Stomach (tissue), 4 donors: ENCODE measurements at regions not wholly inside any gene's neighbourhood (a gene's known extent, or its start where the extent isn't known, plus 50 kb on each side); places are given as distances from the start of the nearest gene placed in this dataset.

Experiments used
- CTCF ChIP-seq, 7 experiments: fragments of 450-650 bp in 4 of 7; fragments of 200-600 bp in 3 of 7; sonication (generic) in 3 of 7; IDR thresholded peaks; one replicate each; pipeline ENCODE4 v1.5.1; 2016 to 2019; ENCODE audit warnings: antibody characterized with exemption in 7 of 7, control low read depth in 2 of 7, mild to moderate bottlenecking in 1 of 7
- POLR2A ChIP-seq, 4 donors: fragments of 450-650 bp; IDR thresholded peaks; one replicate each; pipeline ENCODE4 v1.6.1; 2016; ENCODE audit warnings: antibody characterized with exemption in 4 of 4, control low read depth in 2 of 4, mild to moderate bottlenecking in 1 of 4, moderate library complexity in 1 of 4
- POLR2AphosphoS5 ChIP-seq, 3 donors: sonication (generic); formaldehyde crosslinking; IDR thresholded peaks; one replicate each; pipeline ENCODE4 v1.6.1; 2016; ENCODE audit warnings: antibody characterized with exemption in 3 of 3

GRCh38 chr9:86649913-86650312 lies 295.7 kb upstream of the TUT7 start:
- TF ChIP-seq CTCF (IDR thresholded peaks at IDR 0.05) = no peak
- TF ChIP-seq POLR2A (IDR thresholded peaks at IDR 0.05) = no peak
- no peak for TF ChIP-seq POLR2AphosphoS5 (IDR thresholded peaks at IDR 0.05)
